Transverse colon (tissue), 3 donors: ENCODE measurements at regions not wholly inside any gene's neighbourhood (a gene's known extent, or its start where the extent isn't known, plus 50 kb on each side); places are given as distances from the start of the nearest gene placed in this dataset.

Experiments
- POLR2A ChIP-seq: fragments of 450-650 bp; IDR thresholded peaks from one replicate; pipeline ENCODE4 v1.6.1; 2016; ENCODE audit warnings: antibody characterized with exemption, mild to moderate bottlenecking, moderate library complexity
- TF ChIP-seq, protein P1 (sequence below), 5 experiments: fragments of 200-600 bp in 3 of 5; fragments of 450-650 bp in 2 of 5; sonication (generic) in 3 of 5; IDR thresholded peaks; 1 replicate in 2 of 5; 2 replicates in 3 of 5; pipeline ENCODE4 v1.5.1; 2016 to 2017; ENCODE audit warnings: antibody characterized with exemption in 5 of 5, inconsistent platforms in 3 of 5, mild to moderate bottlenecking in 2 of 5, moderate library complexity in 1 of 5

- TF ChIP-seq, protein P1, sequence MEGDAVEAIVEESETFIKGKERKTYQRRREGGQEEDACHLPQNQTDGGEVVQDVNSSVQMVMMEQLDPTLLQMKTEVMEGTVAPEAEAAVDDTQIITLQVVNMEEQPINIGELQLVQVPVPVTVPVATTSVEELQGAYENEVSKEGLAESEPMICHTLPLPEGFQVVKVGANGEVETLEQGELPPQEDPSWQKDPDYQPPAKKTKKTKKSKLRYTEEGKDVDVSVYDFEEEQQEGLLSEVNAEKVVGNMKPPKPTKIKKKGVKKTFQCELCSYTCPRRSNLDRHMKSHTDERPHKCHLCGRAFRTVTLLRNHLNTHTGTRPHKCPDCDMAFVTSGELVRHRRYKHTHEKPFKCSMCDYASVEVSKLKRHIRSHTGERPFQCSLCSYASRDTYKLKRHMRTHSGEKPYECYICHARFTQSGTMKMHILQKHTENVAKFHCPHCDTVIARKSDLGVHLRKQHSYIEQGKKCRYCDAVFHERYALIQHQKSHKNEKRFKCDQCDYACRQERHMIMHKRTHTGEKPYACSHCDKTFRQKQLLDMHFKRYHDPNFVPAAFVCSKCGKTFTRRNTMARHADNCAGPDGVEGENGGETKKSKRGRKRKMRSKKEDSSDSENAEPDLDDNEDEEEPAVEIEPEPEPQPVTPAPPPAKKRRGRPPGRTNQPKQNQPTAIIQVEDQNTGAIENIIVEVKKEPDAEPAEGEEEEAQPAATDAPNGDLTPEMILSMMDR (IDR thresholded peaks at IDR 0.05): no peak
- TF ChIP-seq POLR2A: no peak
Measured at GRCh38 chr1:221347706-221348105, 394.2 kb downstream of the DUSP10 start.
